ENCODE measurements at regions not wholly inside any gene's neighbourhood (a gene's known extent, or its start where the extent isn't known, plus 50 kb on each side); places are given as distances from the start of the nearest gene placed in this dataset.
"Not testable (repeated sequence)": the region's sequence is repeated elsewhere in the genome, so short reads cannot be mapped to it uniquely, and the experiment has no call there.

GRCh38 chr4:132396636-132397035 lies 752.5 kb upstream of the PCDH10 start:
- Histone ChIP-seq H3K4me3 (no peak overlapping the region), H3K36me3 (no peaks in the 10 kb centered on the region), H3K27me3 (no peaks in the 10 kb centered on the region), H3K27ac (no peak overlapping the region), H3K4me1 (no peaks in the 10 kb centered on the region), H3K9me3 (no peaks in the 10 kb centered on the region)
- 30 to 46% methylated on average over 1 of the region's 1 CpG for WGBS, 2 donors
- DNase-seq: no peak
- TF ChIP-seq CTCF (IDR thresholded peaks at IDR 0.05) (no peak), POLR2AphosphoS5 (IDR thresholded peaks at IDR 0.05) (no peak), EP300 (IDR thresholded peaks at IDR 0.05) (no peak), POLR2A (IDR thresholded peaks at IDR 0.05) (no peak)
- intact Hi-C loops (cut with DNase I): no loop called here

- peaks cover 0 to 2% (median 0%) of the 10 kb centered on the region in 4 donors for H3K9me3 ChIP-seq
- H3K27me3 ChIP-seq: no peaks in the 10 kb centered on the region
- intact Hi-C loops (cut with DNase I): no loop called here
- H3K27ac ChIP-seq: no peak overlapping the region
- no peak overlapping the region for H3K4me3 ChIP-seq
- DNase-seq: no peak
- WGBS, 2 donors: 65 to 70% methylated on average over 3 of the region's 3 CpGs
- TF ChIP-seq EP300 (IDR thresholded peaks at IDR 0.05): no peak
- TF ChIP-seq CTCF (IDR thresholded peaks at IDR 0.05): no peak
- TF ChIP-seq POLR2AphosphoS5 (IDR thresholded peaks at IDR 0.05): no peak
- TF ChIP-seq POLR2A (IDR thresholded peaks at IDR 0.05): no peak
- H3K4me1 ChIP-seq: no peaks in the 10 kb centered on the region
- no peaks in the 10 kb centered on the region for H3K36me3 ChIP-seq
Observed at GRCh38 chr4:132417220-132417619, 731.9 kb upstream of the PCDH10 start.

GRCh38 chr4:132427125-132427524 lies 722.0 kb upstream of the PCDH10 start:
- no peak for DNase-seq
- Histone ChIP-seq H3K4me3 (no peak overlapping the region), H3K27me3 (no peaks in the 10 kb centered on the region), H3K9me3 (no peaks in the 10 kb centered on the region), H3K27ac (no peak overlapping the region), H3K36me3 (no peaks in the 10 kb centered on the region), H3K4me1 (no peaks in the 10 kb centered on the region)
- TF ChIP-seq POLR2A (IDR thresholded peaks at IDR 0.05) (no peak), EP300 (IDR thresholded peaks at IDR 0.05) (no peak), CTCF (IDR thresholded peaks at IDR 0.05) (no peak), POLR2AphosphoS5 (IDR thresholded peaks at IDR 0.05) (no peak)
- intact Hi-C loops (cut with DNase I): no loop called here
- WGBS, 2 donors: 78 to 87% methylated on average over 3 of the region's 3 CpGs

- H3K4me1 ChIP-seq: no peaks in the 10 kb centered on the region
- H3K27ac ChIP-seq: no peak overlapping the region
- no peak for TF ChIP-seq POLR2AphosphoS5 (IDR thresholded peaks at IDR 0.05)
- TF ChIP-seq POLR2A (IDR thresholded peaks at IDR 0.05): no peak
- no peak for TF ChIP-seq CTCF (IDR thresholded peaks at IDR 0.05)
- TF ChIP-seq EP300 (IDR thresholded peaks at IDR 0.05): no peak
- no peak overlapping the region for H3K4me3 ChIP-seq
- H3K9me3 ChIP-seq: no peaks in the 10 kb centered on the region
- intact Hi-C loops (cut with DNase I): no loop called here
- H3K36me3 ChIP-seq: no peaks in the 10 kb centered on the region
- DNase-seq: no peak
- no peaks in the 10 kb centered on the region for H3K27me3 ChIP-seq
Observed at GRCh38 chr4:132437117-132437516, 712.0 kb upstream of the PCDH10 start.

GRCh38 chr4:132445386-132445785 lies 703.7 kb upstream of the PCDH10 start:
- no peak overlapping the region for H3K27ac ChIP-seq
- no peak for DNase-seq
- no peak overlapping the region for H3K4me3 ChIP-seq
- intact Hi-C loops (cut with DNase I): no loop called here
- no peaks in the 10 kb centered on the region for H3K4me1 ChIP-seq
- H3K9me3 ChIP-seq: no peaks in the 10 kb centered on the region
- 84 to 90% methylated on average over 3 of the region's 3 CpGs for WGBS, 2 donors
- no peaks in the 10 kb centered on the region for H3K27me3 ChIP-seq
- TF ChIP-seq CTCF (IDR thresholded peaks at IDR 0.05) (no peak), POLR2AphosphoS5 (IDR thresholded peaks at IDR 0.05) (no peak), EP300 (IDR thresholded peaks at IDR 0.05) (no peak), POLR2A (IDR thresholded peaks at IDR 0.05) (no peak)
- no peaks in the 10 kb centered on the region for H3K36me3 ChIP-seq

GRCh38 chr4:132457987-132458386 lies 691.1 kb upstream of the PCDH10 start:
- H3K36me3 ChIP-seq; H3K27ac ChIP-seq; H3K4me3 ChIP-seq; H3K4me1 ChIP-seq; DNase-seq; H3K27me3 ChIP-seq; intact Hi-C loops (cut with DNase I); H3K9me3 ChIP-seq: not testable (repeated sequence)
- WGBS, 2 donors: 80 to 88% methylated on average over 9 of the region's 9 CpGs

Data from sigmoid colon (tissue), 6 donors.